ENCODE measurements at regions not wholly inside any gene's neighbourhood (a gene's known extent, or its start where the extent isn't known, plus 50 kb on each side); places are given as distances from the start of the nearest gene placed in this dataset.
"Not testable (repeated sequence)": the region's sequence is repeated elsewhere in the genome, so short reads cannot be mapped to it uniquely, and the experiment has no call there.

- TF ChIP-seq POLR2A (IDR thresholded peaks at IDR 0.05; ENCODE audit: low read depth); CTCF (IDR thresholded peaks at IDR 0.05): not testable (repeated sequence)
Measured at GRCh38 chr5:33210221-33210620, 230.5 kb upstream of the TARS1 start.

Measured in esophagus muscularis mucosa (tissue), 3 donors.